ENCODE measurements at regions not wholly inside any gene's neighbourhood (a gene's known extent, or its start where the extent isn't known, plus 50 kb on each side); places are given as distances from the start of the nearest gene placed in this dataset.

GRCh38 chr13:67867206-67867605 is 637.1 kb upstream of the PCDH9 start:
- BruUV-seq (replicated peaks) = no TSS peak

DNA sequence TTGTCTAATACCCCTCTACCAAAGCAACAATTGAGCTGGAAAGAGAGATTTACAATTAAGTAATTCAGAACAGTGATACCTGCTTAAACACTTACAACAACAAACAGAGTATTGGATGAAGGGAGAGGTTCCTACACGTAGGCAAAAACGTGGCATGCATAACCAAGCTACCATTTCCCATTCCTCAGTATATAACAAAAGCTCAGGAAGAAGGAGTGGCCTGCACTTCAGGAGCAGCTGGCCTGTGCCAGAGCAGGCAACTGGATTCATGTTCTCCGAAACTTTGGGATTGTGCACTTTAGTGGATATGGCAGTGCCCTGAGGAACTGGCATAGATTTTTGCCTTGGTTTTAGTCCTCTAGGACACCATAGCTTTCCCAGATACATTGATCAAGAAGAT is 630.2 kb upstream of the PCDH9 start:
- no peak for ATAC-seq
- Histone ChIP-seq H2AFZ (ENCODE audit: control insufficient read depth, low read depth, low read length) (no peak overlapping the region), H3K79me2 (ENCODE audit: control insufficient read depth, insufficient read depth, low read length) (no peaks in the 10 kb centered on the region), H4K20me1 (ENCODE audit: control insufficient read depth, insufficient read depth) (no peaks in the 10 kb centered on the region), H3K27ac (ENCODE audit: control insufficient read depth, insufficient read depth) (no peak overlapping the region), H3K4me1 (ENCODE audit: control insufficient read depth, insufficient read depth, low read length) (no peaks in the 10 kb centered on the region), H3K36me3 (ENCODE audit: control insufficient read depth in 2 of 2, insufficient read depth in 2 of 2, low read length in 1 of 2) (no peaks in the 10 kb centered on the region), H3K27me3 (replicated peaks in 1 of 2; ENCODE audit: control insufficient read depth in 2 of 2, insufficient read depth in 2 of 2, low read length in 1 of 2) (no peaks in the 10 kb centered on the region), H3K4me2 (ENCODE audit: control insufficient read depth, insufficient read depth) (no peak overlapping the region), H3K4me3 (no peak overlapping the region), H3K9ac (ENCODE audit: control insufficient read depth, insufficient read depth, low read length) (no peak overlapping the region), H3K9me3 (replicated peaks; ENCODE audit: control insufficient read depth, insufficient read depth, low read length) (no peaks in the 10 kb centered on the region)
- ChIA-PET RAD21 (ENCODE audit: unreplicated experiment) (no interaction called here), POLR2A (interaction anchor here (0.6 kb wide), 1 partner anchor 372 kb away, joined by 6 read pairs; no protein-coding TSS in a partner anchor), SMC1A (ENCODE audit: uncharacterized antibody, unreplicated experiment) (no interaction called here), CTCF (no interaction called here)
- no peak for DNase-seq (ENCODE audit: low read depth, low spot score)
- WGBS (ENCODE audit: insufficient coverage, insufficient replicate concordance, low lambda C conversion rate, missing lambda C conversion rate) = 24% methylated on average over 3 of the region's 3 CpGs
- intact Hi-C loops (cut with micrococcal nuclease; ENCODE audit: unreplicated experiment) = no loop called here
- FAIRE-seq = no peak
- in situ Hi-C loops (cut with MboI) = no loop called here
- BruUV-seq (replicated peaks) = no TSS peak
- TF ChIP-seq JUND (IDR thresholded peaks at IDR 0.05; ENCODE audit: low read depth, low read length) = no peak
- TF ChIP-seq MEF2B (IDR thresholded peaks at IDR 0.05; ENCODE audit: partially characterized antibody, poor library complexity, severe bottlenecking) = no peak
- TF ChIP-seq POLR2AphosphoS2 (IDR thresholded peaks at IDR 0.05; ENCODE audit: low read depth, low read length) = no peak

More at GRCh38 chr13:67867206-67867605, 637.1 kb upstream of the PCDH9 start:
- ChIA-PET RAD21 (ENCODE audit: unreplicated experiment) (no interaction called here), POLR2A (no interaction called here), CTCF (no interaction called here), SMC1A (ENCODE audit: uncharacterized antibody, unreplicated experiment) (no interaction called here)
- ATAC-seq = no peak
- in situ Hi-C loops (cut with MboI) (no loop called here), intact Hi-C loops (cut with micrococcal nuclease; ENCODE audit: unreplicated experiment) (no loop called here)
- no peak for FAIRE-seq
- H2AFZ ChIP-seq (ENCODE audit: control insufficient read depth, low read depth, low read length) = no peak overlapping the region
- no peaks in the 10 kb centered on the region for H3K36me3 ChIP-seq (ENCODE audit: control insufficient read depth in 2 of 2, insufficient read depth in 2 of 2, low read length in 1 of 2)
- no peak overlapping the region for H3K9ac ChIP-seq (ENCODE audit: control insufficient read depth, insufficient read depth, low read length)
- no peaks in the 10 kb centered on the region for H4K20me1 ChIP-seq (ENCODE audit: control insufficient read depth, insufficient read depth)
- no peak for TF ChIP-seq POU2F2 (IDR thresholded peaks at IDR 0.05; ENCODE audit: borderline replicate concordance, low read depth, low read length)
- no peak for TF ChIP-seq NFYA (IDR thresholded peaks at IDR 0.05; ENCODE audit: borderline replicate concordance, low read depth, low read length)
- no peak for TF ChIP-seq MTA2 (IDR thresholded peaks at IDR 0.05; ENCODE audit: low read depth)
- TF ChIP-seq TBL1XR1 (IDR thresholded peaks at IDR 0.05; ENCODE audit: low read depth, low read length) = no peak
- no peak for TF ChIP-seq ASH2L (IDR thresholded peaks at IDR 0.05; ENCODE audit: borderline replicate concordance, low read depth)
- TF ChIP-seq POLR2AphosphoS5 (IDR thresholded peaks at IDR 0.05; ENCODE audit: low read length) = no peak
- TF ChIP-seq RBBP5 (conservative IDR thresholded peaks at IDR 0.05) = no peak
- TF ChIP-seq NR2C1 (IDR thresholded peaks at IDR 0.05) = no peak
- no peak for TF ChIP-seq IKZF1 (conservative IDR thresholded peaks at IDR 0.05)
- TF ChIP-seq ZNF24 (IDR thresholded peaks at IDR 0.05) = no peak
- TF ChIP-seq KDM1A (IDR thresholded peaks at IDR 0.05; ENCODE audit: borderline replicate concordance) = no peak
- H3K4me1 ChIP-seq (ENCODE audit: control insufficient read depth, insufficient read depth, low read length) = no peaks in the 10 kb centered on the region
- WGBS (ENCODE audit: insufficient coverage, insufficient replicate concordance, low lambda C conversion rate, missing lambda C conversion rate) = 26% methylated on average over 2 of the region's 2 CpGs
- no peaks in the 10 kb centered on the region for H3K27me3 ChIP-seq (replicated peaks in 1 of 2; ENCODE audit: control insufficient read depth in 2 of 2, insufficient read depth in 2 of 2, low read length in 1 of 2)
- no peak overlapping the region for H3K27ac ChIP-seq (ENCODE audit: control insufficient read depth, insufficient read depth)
- no peak overlapping the region for H3K4me3 ChIP-seq
- H3K79me2 ChIP-seq (ENCODE audit: control insufficient read depth, insufficient read depth, low read length) = no peaks in the 10 kb centered on the region
- no peak for DNase-seq (ENCODE audit: low read depth, low spot score)
- H3K4me2 ChIP-seq (ENCODE audit: control insufficient read depth, insufficient read depth) = no peak overlapping the region
- H3K9me3 ChIP-seq (replicated peaks; ENCODE audit: control insufficient read depth, insufficient read depth, low read length) = no peaks in the 10 kb centered on the region
